ENCODE measurements at regions not wholly inside any gene's neighbourhood (a gene's known extent, or its start where the extent isn't known, plus 50 kb on each side); places are given as distances from the start of the nearest gene placed in this dataset.
A peak's percentile ranks its signal among the peaks of the same experiment; 100 is the strongest.
"Not testable (repeated sequence)": the region's sequence is repeated elsewhere in the genome, so short reads cannot be mapped to it uniquely, and the experiment has no call there.

DNA sequence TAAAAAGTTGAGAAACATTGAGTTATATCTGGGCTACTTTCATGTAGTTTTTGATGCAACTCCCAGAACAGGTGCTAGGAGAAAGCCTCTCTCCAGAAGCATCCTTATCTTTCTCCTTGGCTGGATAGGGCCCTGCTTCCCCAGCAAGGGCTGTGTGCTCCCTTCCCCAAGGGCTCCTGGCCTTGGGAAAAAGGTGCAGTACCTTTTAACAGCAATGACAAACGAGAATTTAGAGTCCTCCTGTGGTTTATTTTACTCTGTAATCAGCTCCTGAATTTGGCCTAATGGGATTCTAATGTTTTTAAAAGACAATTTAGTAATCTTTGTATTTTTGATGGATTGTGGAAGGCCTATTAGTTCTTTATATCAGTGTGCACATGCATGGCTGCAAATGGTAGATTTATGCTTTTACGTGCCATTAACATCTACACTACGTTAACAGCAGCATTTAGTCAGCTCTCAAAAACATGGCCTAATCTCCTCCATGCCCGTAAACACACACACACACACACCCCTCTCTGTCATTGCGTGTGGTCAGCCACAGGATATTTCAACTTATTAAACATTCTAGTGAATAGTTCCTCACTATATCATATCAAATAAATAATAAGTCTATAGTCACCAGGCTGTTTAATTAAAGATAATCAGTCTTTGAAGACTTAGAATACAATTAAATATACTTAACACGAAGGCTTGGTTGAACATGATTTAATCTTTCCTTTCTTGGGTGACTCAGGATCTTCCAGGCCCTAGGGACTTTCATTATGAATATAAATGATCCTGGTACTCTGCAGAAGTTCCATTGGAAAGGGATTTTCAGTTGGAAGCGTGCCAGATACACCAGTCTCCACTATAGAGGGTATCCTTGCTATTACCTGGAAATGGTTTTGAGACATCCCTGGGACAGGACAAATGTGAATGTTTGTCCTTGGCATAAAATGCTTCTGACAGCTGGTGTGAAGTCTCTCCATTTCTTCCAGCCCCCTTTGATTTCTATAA is 181.4 kb upstream of the PWP1 start:
- no peak for DNase-seq

DNA sequence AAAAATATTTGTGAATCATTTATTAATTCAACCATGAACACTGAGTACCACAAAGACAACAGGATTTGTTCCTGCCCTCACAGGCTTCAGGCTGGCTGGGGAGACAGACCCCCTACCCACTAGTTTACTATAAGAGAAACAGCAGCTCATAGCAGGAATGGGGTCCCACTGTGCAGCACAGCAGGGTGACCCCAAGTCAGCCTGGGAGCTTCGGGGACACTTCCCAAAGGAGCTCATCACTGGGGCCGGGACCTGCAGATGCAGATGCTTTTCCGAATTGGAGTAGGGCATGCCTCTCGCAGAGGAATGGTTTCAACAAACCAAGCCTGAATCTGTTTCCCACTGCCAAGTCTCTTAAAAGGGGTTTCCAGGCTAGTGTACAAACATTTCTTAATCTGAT is 176.2 kb upstream of the PWP1 start:
- DNase-seq: no peak

DNA sequence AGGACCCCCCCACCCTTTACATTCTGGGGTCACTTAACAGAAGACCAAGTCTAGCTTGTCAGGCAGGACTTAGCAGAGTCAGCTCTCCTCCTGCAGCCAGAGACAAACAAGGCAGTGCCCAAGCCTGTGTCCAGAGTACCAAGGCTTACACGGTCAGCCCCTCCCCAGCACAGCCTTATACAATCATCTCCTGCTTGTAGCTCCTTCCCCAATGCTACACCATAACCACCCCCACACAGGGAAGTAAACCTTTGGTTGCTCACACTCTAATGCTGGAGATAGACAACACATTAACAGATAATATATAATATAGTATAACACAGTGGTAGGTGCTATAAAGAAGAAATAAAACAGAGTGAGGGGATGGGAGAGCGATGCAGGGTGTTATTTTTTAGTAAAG is 175.4 kb upstream of the PWP1 start:
- no peak for DNase-seq

DNA sequence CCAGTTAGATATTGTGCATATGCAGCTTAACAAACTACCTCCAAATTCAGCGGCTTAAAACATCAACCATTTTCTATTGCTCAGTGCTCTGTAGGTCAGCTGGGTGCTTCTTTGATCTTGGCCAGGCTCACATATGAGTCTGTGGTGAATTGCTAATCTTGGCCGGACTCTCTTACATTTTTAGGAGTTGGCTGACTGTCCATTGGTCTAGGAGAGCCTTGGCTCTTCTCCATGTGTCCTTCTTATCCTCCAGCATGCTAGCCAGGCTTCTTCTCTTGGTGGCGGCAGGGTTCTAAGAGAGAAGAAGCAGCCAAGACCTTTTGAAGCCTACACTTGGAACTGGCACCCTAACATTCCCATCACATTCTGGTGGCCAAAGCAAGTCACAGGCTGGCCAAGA is 174.3 kb upstream of the PWP1 start:
- DNase-seq: no peak

DNA sequence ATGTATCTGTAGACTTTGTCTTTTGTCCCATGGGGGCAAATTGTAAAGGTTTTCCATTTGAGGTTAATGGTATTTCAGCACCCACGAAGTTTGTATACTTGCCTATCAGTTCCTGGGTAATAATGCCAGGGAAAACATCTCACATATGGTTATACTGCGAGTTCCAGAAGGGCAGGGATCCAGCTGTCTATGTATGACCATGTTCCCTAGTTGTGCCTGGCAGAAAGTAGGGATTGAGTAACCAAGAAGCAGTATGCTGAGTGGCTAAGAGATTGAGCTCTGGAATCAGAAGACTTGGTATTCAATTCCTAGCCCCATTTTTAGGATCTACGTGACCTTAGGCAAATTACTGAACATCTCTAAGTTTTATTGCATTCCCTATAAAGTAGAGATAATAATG is 173.2 kb upstream of the PWP1 start:
- no peak for DNase-seq

DNA sequence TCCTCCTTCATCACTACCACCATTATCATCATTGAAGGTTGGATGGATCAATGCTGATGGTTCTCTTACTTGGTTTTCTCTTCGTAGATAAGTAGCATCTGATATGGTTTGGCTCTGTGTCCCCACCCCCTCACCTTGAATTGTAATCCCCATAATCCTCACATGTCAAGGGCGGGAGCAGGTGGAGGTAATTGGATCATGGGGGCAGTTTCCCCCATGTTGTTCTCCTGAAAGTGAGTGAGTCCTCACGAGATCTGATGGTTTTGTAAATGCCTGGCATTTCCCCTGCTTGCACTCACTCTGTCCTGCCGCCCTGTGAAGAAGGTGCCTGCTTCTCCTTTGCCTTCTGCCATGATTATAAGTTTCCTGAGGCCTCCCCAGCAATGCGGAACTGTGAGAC is 172.4 kb upstream of the PWP1 start:
- DNase-seq: no peak

DNA sequence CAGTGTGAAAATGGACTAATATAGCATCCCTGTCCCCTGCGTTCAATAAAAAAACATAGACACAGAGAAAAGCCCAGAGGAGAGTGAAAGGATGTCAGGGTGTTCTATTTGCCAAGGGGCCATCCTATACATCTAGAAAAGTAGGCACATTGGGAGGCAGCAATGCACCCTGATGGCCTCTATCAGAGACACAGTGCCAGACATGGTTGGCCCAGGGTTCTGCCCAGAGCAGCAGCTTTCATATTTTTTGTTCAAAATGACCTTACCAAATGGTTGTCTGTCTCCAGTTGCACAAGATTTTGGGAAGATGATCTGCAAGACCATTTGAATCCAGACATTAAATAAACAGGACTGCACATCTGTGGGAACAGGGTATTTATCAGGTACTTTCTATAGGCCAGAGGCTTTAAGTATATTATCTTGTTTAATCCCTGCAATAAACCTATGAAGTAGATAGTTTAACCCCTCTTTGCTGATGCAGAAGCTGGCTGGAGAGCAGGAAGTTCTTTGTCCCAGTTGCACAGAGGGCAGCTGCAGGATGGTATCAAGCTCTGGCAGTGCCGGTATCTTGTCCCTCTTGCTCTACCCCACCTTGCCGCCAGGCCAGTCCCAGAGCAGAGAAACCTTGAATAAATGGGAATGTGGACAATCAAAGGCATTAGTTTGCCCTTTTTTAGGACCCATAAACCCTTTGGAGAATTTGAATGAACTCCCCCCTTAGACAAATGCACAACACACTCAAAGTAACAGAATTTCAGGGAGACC is 171.8 kb upstream of the PWP1 start:
- DNase-seq: no peak

DNA sequence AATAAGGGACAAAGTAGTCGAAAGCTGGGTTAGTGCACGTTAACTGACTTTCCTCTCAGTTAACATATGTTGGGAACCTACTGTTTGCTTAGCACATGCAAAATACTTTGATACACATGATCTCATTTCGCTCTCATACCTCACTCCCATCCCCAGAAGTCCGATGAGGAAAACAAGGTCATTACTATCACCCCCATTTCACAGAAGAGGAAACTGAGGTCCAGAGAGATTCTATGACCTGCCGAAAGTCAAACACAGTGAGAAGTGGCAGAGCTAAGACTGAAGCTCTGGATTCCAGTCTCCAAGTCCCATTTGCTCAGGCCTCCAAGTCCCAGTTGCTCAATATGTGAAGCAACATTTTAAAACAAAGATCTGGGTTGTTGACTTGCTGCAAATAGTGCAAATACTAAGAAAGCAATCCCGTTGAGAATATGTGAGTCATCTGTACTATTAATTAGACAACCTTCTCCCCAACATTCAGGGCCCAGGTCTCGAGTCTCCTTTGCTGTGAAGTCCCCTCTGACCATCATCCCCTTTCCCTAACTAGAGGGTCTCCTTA is 170.6 kb upstream of the PWP1 start:
- DNase-seq: no peak

DNA sequence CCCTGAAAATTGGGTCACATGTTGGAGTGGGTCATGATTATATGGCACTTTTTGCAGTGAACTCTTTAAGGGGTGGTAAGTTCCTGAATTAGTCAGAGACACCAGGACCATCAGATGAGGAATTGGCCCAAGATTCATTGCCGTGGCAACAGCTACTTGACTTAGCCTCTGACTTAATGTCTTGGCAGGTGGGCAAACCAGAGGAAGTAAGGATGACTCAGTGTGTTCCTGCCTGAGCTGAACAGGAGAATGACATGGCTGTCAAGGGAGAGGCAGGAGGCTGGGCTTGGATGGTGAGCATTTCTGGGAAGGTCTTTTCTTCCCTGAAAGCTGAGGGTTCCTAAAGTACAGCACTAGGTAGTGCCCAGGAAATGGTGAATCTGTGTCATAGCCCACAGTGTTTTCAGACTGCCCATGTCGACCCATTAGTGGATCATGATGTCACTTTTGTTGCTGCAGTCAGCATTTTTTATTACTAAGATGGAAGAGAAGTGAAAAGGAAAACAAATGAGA is 170.1 kb upstream of the PWP1 start:
- DNase-seq: no peak

DNA sequence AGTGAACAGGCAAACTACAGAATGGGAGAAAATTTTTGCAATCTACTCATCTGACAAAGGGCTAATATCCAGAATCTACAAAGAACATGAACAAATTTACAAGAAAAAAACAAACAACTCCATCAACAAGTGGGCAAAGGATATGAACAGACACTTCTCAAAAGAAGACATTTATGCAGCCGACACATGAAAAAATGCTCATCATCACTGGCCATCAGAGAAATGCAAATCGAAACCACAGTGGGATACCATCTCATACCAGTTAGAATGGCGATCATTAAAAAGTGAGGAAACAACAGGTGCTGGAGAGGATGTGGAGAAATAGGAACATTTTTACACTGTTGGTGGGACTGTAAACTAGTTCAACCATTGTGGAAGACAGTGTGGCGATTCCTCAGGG is 167.8 kb upstream of the PWP1 start:
- DNase-seq: not testable (repeated sequence)

DNA sequence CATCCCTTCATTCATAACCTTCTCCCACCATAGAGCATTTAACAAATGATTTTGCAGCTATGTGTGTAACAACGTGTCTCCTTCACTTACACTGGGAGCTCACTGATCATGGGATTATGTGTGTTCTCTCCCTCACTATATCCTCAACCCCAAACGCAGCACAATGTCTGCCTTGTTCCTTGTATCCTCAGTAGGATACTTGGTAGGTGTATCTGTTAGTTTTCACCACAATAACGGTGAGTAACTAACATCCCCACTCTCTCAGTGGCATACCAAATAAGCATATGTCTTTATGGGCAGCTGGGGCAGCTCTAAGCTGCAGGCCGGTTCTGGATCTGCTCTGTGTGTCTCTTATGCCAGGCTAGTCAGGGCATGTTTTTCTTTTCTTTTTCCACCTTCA is 166.7 kb upstream of the PWP1 start:
- peak in 4 of 6 experiments; percentile 18 to 81 (median 64) for DNase-seq

DNA sequence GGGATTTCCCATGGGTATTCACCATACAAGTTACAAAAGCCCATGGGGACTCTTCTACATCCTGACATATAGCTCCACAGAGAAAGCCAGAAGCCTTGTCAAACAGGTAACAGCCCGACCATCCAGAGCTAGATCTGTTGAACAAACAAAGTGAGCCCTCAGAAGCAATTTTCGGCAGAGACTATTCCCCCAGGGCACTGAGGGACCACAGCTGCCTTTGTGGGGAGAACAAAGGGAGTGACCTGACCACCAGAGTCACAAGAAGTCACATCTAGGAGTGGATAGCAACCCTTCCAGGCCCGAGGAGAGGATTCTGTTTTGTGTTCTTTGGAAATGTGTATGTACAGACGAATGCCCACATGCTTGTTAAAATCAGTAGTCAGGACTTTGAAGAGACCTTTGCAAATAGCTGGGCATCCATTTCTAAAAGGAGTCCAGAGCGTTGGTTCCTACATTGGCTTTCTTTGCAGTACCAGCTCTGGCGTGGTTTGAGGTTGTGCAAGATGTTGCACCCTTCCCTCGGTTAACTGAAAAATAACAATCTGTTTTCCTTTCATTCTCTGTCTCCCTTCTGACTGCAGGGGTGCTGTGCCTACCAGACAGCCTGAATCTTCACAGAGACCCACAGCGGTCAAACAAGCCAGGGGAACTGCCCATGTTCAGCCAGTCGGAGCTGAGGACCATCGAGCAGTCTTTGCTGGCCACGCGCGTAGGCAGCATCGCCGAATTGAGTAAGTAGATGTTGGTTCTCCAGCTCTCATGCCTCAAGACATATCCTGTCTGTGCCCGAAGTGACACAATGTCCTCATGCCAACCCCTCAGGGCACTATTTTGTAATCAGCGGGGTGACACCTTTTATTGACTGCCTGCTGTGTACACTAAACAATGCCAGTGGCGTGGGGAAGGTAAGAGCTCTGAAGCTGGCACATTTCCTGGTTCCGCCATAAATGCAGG is 165.4 kb upstream of the PWP1 start:
- DNase-seq: no peak

DNA sequence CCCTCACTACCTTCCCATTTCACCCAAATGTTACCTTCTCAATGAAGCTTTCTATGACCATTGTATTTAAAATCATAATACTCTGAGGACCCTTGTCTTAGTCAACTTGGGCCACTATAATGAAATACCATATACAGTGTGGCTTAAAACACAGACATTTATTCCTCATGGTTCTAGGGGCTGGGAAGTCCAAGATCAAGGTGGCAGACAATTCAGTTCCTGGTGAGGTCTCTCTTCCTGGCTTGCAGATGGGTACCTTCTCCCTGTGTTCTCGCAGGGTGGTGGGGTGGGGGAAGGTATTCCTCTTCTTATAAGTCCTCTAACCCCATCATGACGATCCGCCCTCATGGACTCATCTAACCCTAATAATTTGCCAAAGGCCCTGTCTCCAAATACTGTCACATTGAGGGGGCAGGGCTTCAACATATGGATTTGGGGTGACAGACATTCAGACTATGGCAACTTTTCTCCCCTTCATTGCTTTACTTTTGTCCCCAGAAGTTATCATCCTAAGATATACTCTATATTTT is 163.7 kb upstream of the PWP1 start:
- no peak for DNase-seq

DNA sequence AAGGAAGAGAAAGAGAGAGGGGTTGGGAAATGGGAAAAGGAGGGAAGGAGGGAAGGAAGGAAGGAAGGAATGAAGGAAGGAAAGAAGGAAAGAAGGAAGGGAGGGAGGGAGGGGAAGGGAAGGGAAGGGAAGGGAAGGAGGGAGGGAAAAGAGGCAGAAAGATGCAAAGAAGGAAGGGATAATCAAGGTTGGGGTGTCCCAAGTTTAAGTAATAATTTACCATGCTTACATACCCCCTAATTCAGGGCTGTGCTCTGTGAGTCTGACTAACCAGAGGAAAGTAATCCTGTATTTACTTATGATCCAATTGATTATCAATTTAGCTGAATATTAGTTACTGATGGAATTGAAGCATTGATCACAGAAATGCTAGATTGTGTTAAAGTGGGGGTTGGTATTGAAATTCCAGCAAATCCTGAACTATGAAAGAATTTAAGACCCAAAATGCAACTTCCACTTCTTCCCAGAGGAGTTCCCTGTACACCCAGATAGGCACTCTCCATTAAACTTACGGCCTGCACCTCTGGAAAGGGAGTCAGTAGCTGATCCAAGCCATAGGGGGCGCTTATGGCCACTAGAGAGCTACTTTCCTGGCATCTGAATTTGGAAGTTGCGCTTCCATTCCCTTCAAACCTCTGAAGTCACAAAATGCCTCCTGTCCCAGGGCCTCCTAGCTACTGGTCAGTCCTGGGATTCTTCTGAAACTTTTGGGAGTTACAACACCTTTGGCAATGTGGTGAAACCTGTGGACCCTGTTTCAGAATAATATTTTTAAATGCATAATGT is 162.7 kb upstream of the PWP1 start:
- DNase-seq: no peak

DNA sequence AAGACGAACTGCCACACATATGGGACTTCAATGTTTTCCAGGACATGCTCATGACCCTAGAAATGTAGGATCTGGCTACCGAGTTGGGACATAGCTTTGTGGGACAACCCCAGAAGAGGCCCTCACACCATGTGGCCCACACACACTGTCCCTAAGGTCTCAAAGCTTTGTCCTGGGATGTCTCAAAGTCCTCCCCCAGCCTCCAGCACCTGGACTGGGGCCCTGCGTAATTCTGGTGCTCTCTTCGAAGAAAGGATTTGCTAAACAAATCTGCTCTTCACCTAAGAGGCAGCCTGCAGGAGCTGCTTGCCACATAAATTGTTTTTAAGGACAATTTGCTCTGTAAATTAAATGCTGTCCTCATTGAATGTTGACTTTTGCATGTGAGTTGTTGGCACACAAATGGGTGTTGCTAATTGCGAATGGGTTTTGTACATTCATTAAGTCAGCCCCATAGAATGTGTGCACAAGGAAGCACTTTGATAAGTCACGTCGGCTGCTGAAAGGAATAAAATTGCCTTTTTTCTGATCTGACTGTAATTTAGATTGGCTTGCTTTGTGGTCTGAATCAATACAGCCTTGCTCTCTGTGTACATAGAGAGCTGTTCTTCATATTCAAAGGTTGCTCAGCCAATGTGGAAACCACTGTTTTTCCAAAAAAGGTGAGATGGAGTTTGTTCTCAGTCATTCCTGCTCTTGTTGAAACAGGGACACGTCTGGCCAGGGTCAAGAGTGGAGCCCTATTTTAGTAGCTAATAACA is 161.6 kb upstream of the PWP1 start:
- no peak for DNase-seq

DNA sequence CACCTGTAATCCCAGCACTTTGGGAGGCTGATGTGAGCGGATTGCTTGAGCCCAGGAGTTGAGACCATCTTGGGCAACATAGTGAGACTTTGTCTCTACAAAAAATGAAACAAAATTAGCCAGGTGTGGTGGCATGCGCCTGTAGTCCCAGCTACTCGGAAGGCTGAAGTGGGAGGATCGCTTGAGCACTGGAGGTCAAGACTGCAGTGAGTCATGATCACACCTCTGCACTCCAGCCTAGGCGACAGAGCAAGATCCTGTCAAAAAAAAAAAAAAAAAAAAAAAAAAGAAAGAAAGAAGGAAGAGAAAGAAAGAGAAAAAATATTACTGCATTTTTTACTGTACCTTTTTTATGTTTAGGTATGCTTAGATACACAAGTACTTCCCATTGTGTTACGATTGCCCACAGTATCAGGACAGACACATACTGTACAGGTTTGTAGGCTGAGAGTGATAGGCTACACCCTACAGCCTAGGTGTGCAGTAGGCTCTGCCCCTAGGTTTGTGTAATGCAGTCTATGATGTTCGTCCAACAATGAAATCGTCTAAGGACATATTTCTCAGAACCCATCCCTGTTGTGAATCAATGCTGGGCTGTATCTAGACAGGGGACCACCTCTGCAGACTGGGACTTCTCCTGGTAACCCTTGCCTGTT is 160.4 kb upstream of the PWP1 start:
- DNase-seq: no peak

DNA sequence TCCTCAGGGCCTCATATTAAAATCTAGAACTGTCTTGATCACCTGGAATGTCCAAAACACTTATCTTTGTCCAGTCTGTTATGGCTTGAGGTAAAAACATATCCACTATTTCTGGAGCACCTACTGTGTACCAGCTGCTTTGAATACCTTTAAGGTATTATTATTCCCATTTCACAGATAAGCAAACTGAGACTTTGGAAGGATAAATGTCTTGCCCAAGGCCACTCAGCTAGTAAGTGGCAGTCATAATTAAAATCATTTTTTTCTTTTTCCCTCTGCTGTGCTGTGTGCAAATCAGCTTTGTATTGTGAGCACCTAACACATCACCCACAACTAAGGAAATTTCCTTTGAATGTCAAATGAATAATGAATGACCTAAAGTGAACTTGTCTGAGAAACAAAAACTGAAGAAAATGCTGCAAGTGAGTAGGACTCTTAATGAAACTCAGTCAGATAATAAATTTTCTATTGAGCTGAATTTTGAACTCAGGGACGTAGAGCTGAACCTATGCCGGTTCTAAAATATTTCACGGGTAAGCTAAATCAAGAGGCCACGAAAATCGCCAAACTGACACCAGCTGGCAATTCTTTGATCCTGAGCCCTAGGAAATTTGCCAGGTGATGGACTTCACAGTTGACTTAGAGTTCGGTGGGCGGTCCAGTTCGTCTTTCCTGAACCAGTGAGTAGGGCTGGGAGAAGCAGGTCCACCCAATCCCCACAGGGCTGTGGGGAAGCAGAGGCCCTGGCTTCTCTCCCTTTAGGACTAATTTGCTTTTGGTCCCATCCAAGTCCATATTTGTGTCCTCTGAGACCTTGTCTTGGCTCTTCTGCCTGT is 159.7 kb upstream of the PWP1 start:
- DNase-seq: no peak

DNA sequence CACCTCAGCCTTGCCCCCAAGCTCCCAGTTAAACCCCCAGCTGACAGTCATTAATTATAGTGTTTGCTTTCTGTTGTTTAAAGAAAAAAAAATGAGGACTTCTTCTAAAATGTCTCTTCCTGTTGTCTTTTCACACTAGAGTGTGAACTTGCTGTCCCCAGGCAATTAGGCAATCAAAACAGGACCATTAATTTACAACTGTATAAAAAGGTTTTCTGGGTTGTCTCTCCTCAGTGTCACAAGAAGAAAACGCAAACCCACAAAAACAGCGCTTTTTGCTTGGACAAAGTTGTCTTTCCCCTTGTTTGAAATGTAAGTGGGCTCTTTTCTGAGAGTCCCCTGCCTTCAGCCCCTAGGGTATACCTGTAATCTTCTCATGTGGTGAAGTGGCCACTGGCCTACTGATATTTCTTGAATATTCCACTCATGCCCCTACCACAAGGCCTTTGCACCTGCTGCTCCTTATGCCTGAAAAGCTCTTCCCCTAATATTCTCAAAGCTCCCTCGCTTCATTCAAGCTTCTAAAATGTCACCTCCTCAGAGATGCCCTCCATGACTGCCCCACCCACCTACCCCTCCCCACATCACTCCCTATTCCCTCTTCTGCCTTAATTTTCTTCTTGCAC is 158.9 kb upstream of the PWP1 start:
- no peak for DNase-seq
